ENCODE measurements at regions not wholly inside any gene's neighbourhood (a gene's known extent, or its start where the extent isn't known, plus 50 kb on each side); places are given as distances from the start of the nearest gene placed in this dataset.

- no peak for TF ChIP-seq EZH2phosphoT487 (IDR thresholded peaks at IDR 0.05; ENCODE audit: insufficient read depth, low read depth)
- TF ChIP-seq EZH2 (IDR thresholded peaks at IDR 0.05; ENCODE audit: insufficient read depth, poor library complexity, severe bottlenecking) = no peak
Measured at GRCh38 chrX:115362334-115363095, 73.0 kb downstream of the LUZP4 start.

Data from GM23248 (cell line).